Astrocyte (in vitro differentiated cells and primary cell): ENCODE measurements at regions not wholly inside any gene's neighbourhood (a gene's known extent, or its start where the extent isn't known, plus 50 kb on each side); places are given as distances from the start of the nearest gene placed in this dataset.

Experiments
- CTCF ChIP-seq: IDR thresholded peaks from 2 replicates; pipeline ENCODE4 v1.5.1; 2011; ENCODE audit warnings: low read depth, mild to moderate bottlenecking, inconsistent platforms, low read length, moderate library complexity; ENCODE audit not compliant: insufficient read depth
- EZH2 ChIP-seq: IDR thresholded peaks from 2 replicates; pipeline ENCODE4 v1.6.1; 2012; ENCODE audit warnings: mild to moderate bottlenecking, low read length, inconsistent platforms; ENCODE audit not compliant: insufficient read depth

GRCh38 chr4:14767142-14767541, 235.1 kb upstream of the CPEB2 start:
- no peak for TF ChIP-seq CTCF
- TF ChIP-seq EZH2, result no peak
